Transverse colon (tissue), 4 donors: ENCODE measurements at regions not wholly inside any gene's neighbourhood (a gene's known extent, or its start where the extent isn't known, plus 50 kb on each side); places are given as distances from the start of the nearest gene placed in this dataset.
A peak's percentile ranks its signal among the peaks of the same experiment; 100 is the strongest.
"Not testable (repeated sequence)": the region's sequence is repeated elsewhere in the genome, so short reads cannot be mapped to it uniquely, and the experiment has no call there.

ENCODE experiments used
- DNase-seq: peaks from one replicate; pipeline ENCODE4 v3.0.0-alpha.2; 2019
- H3K27ac ChIP-seq, 4 donors: fragments of 200-600 bp; sonication (generic); 2 replicates each; pipeline ENCODE4 v1.5.1; 2016 to 2018; ENCODE audit warnings: inconsistent platforms in 4 of 4
- H3K27me3 ChIP-seq: fragments of 200-600 bp; sonication (generic); 2 replicates; pipeline ENCODE4 v1.5.1; 2017; ENCODE audit warnings: inconsistent platforms
- H3K36me3 ChIP-seq, 4 donors: fragments of 200-600 bp; sonication (generic); 2 replicates each; pipeline ENCODE4 v1.5.1; 2017 to 2019; ENCODE audit warnings: inconsistent platforms in 4 of 4
- H3K4me1 ChIP-seq, 4 donors: fragments of 200-600 bp; sonication (generic); 2 replicates each; pipeline ENCODE4 v1.5.1; 2017 to 2020; ENCODE audit warnings: inconsistent platforms in 4 of 4
- H3K4me3 ChIP-seq, 4 donors: fragments of 200-600 bp; sonication (generic); 1 replicate in 1 of 4; 2 replicates in 3 of 4; pipeline versions ENCODE4 v1.5.1 to v1.6.1; 2017 to 2019; ENCODE audit warnings: inconsistent platforms in 4 of 4
- H3K9me3 ChIP-seq, 2 donors: fragments of 200-600 bp; sonication (generic); 2 replicates each; pipeline ENCODE4 v1.5.1; 2017 to 2019; ENCODE audit warnings: inconsistent platforms in 2 of 2
- EP300 ChIP-seq: sonication (generic); formaldehyde crosslinking; IDR thresholded peaks from one replicate; pipeline ENCODE4 v1.6.1; 2017; ENCODE audit warnings: antibody characterized with exemption, low read depth
- POLR2A ChIP-seq: fragments of 450-650 bp; IDR thresholded peaks from one replicate; pipeline ENCODE4 v1.6.1; 2016; ENCODE audit warnings: antibody characterized with exemption, mild to moderate bottlenecking, moderate library complexity
- POLR2AphosphoS5 ChIP-seq, 3 donors: sonication (generic); formaldehyde crosslinking; IDR thresholded peaks; one replicate each; pipeline ENCODE4 v1.6.1; 2016; ENCODE audit warnings: antibody characterized with exemption in 3 of 3
- WGBS, 2 donors: methylation state at CpG; one replicate each; pipeline ENCODE4 v1.1.5; 2018; ENCODE audit warnings: low coverage in 1 of 2; 5-methylcytosine and 5-hydroxymethylcytosine counted together
- in situ Hi-C, 4 donors: fragments of 200-750 bp; cut with MboI; loops; one replicate each; pipeline versions ENCODE4 v1.15.0 to v1.15.1; 2017; ENCODE audit warnings: low sequenced_read_pairs in 3 of 4, low pct_ligation_motif_present in 1 of 4, low pct_unique_long_range_greater_than_20kb in 1 of 4
- intact Hi-C: fragments of 100-400 bp; cut with DNase I; formaldehyde crosslinking; loops from one replicate; pipeline ENCODE4 v1.15.1; 2023; ENCODE audit warnings: low total_unique reads
- TF ChIP-seq, protein P1 (sequence below), 5 experiments: fragments of 200-600 bp in 3 of 5; fragments of 450-650 bp in 2 of 5; sonication (generic) in 3 of 5; IDR thresholded peaks; 1 replicate in 2 of 5; 2 replicates in 3 of 5; pipeline ENCODE4 v1.5.1; 2016 to 2017; ENCODE audit warnings: antibody characterized with exemption in 5 of 5, inconsistent platforms in 3 of 5, mild to moderate bottlenecking in 2 of 5, moderate library complexity in 1 of 5

DNA sequence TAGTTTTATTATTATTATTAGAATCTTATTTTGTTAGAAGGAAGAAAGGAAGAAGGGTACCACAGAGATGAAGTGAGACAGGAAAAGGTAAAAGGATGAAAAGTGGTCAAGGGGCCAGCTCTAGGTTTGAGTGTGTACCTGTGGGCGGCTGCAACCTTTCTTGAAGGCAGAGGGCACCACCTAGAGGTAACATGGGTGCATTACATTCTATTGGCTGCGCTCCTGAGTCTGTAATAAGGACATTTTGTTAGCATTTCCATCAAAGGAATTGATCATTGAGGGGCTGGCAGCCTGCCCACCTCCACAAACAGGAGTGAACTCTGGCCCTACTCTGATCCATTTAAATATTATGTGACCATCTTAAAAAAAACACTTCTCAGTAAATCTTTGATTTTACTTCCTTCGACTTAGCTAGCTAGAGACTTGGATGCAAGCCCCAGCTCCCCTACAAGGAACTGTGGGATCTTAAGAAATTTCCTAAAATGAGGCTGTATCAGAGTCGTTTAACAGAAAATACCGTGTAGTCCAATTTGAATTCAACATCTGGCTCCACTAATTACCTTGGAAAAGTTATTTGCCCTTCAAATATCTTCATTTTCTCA, 610.4 kb downstream of the IPMK start:
- H3K4me3 ChIP-seq, result no peak overlapping the region
- DNase-seq, result peak; percentile 31
- no peaks in the 10 kb centered on the region for H3K36me3 ChIP-seq
- H3K9me3 ChIP-seq, result no peaks in the 10 kb centered on the region
- in situ Hi-C loops, result no loop called here
- intact Hi-C loops, result no loop called here
- no peak overlapping the region for H3K27ac ChIP-seq
- H3K4me1 ChIP-seq, result no peaks in the 10 kb centered on the region
- no peaks in the 10 kb centered on the region for H3K27me3 ChIP-seq
- WGBS, 2 donors, result 14 to 30% methylated on average over 4 to 5 of the region's 5 CpGs
- TF ChIP-seq POLR2AphosphoS5 (IDR thresholded peaks at IDR 0.05), result no peak
- TF ChIP-seq, protein P1, sequence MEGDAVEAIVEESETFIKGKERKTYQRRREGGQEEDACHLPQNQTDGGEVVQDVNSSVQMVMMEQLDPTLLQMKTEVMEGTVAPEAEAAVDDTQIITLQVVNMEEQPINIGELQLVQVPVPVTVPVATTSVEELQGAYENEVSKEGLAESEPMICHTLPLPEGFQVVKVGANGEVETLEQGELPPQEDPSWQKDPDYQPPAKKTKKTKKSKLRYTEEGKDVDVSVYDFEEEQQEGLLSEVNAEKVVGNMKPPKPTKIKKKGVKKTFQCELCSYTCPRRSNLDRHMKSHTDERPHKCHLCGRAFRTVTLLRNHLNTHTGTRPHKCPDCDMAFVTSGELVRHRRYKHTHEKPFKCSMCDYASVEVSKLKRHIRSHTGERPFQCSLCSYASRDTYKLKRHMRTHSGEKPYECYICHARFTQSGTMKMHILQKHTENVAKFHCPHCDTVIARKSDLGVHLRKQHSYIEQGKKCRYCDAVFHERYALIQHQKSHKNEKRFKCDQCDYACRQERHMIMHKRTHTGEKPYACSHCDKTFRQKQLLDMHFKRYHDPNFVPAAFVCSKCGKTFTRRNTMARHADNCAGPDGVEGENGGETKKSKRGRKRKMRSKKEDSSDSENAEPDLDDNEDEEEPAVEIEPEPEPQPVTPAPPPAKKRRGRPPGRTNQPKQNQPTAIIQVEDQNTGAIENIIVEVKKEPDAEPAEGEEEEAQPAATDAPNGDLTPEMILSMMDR (IDR thresholded peaks at IDR 0.05), result peak; percentile 57 to 76 (median 71)
- no peak for TF ChIP-seq EP300

DNA sequence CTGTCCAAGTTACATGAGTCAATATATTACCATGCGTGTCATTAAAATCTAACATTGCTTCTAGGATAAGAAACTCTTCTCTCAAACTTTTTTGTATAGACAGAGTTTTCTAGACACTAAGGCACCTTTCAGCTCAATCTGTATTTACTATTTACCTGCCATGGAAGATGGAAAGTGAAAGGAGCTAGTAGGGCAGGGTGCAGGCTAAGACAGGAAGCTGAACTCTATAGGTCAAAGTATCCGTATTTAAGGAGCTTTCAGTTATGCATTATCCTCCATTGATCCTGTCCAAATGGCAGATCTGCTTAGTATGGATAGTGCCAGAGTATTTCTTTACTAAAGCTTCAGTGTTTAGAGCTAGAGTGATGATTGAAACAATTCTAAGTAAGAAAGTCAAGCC, 612.8 kb downstream of the IPMK start:
- H3K27ac ChIP-seq, result no peak overlapping the region
- no peaks in the 10 kb centered on the region for H3K27me3 ChIP-seq
- DNase-seq, result no peak
- no peaks in the 10 kb centered on the region for H3K36me3 ChIP-seq
- no peaks in the 10 kb centered on the region for H3K4me1 ChIP-seq
- WGBS, 2 donors, result 61 to 100% methylated on average over 1 to 2 of the region's 2 CpGs
- H3K9me3 ChIP-seq, result no peaks in the 10 kb centered on the region
- TF ChIP-seq POLR2A (no peak), POLR2AphosphoS5 (IDR thresholded peaks at IDR 0.05) (no peak), EP300 (no peak)
- TF ChIP-seq, protein P1 (IDR thresholded peaks at IDR 0.05), result no peak
- no peak overlapping the region for H3K4me3 ChIP-seq
- intact Hi-C loops (no loop called here), in situ Hi-C loops (no loop called here)

DNA sequence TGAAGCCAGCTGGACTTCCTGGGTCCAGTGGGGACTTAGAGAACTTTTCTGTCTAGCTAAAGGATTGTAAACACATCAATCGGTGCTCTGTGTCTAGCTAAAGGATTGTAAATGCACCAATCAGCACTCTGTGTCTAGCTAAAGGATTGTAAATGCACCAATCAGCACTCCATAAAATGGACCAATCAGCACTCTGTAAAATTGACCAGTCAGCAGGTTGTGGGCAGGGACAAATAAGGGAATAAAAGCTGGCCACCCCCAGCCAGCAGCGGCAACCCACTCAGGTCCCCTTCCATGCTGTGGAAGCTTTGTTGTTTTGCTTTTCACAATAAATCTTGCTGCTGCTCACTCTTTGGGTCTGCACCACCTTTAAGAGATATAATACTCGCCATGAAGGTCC, 622.6 kb downstream of the IPMK start:
- H3K9me3 ChIP-seq, intact Hi-C loops, H3K4me3 ChIP-seq, in situ Hi-C loops, H3K27me3 ChIP-seq, DNase-seq, H3K27ac ChIP-seq, H3K36me3 ChIP-seq, H3K4me1 ChIP-seq: not testable (repeated sequence)
- 69 to 71% methylated on average over 1 to 3 of the region's 3 CpGs for WGBS, 2 donors

DNA sequence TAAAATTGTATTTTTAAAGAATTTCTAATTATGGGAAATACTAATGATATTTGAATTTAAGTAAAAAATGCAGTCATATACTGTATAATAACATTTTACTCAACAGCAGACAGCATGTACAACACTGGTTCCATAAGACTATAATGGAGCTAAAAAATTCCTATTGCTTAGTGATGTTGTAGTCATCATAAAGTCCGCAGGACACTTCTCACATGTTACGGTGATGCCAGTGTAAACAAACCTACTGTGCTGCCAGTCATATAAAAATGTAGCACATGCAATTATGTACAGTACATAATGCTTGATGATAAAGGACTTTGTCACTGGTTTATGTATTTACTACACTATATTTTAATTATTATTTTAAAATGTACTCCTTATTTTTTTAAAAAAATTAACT, 629.3 kb downstream of the IPMK start:
- Histone ChIP-seq H3K36me3 (no peaks in the 10 kb centered on the region), H3K9me3 (no peaks in the 10 kb centered on the region), H3K4me3 (no peak overlapping the region), H3K27ac (no peak overlapping the region), H3K27me3 (no peaks in the 10 kb centered on the region), H3K4me1 (no peaks in the 10 kb centered on the region)
- TF ChIP-seq EP300 (no peak), POLR2A (no peak)
- DNase-seq, result no peak
- in situ Hi-C loops (no loop called here), intact Hi-C loops (no loop called here)
- 57 to 81% methylated on average over 2 of the region's 2 CpGs for WGBS, 2 donors

DNA sequence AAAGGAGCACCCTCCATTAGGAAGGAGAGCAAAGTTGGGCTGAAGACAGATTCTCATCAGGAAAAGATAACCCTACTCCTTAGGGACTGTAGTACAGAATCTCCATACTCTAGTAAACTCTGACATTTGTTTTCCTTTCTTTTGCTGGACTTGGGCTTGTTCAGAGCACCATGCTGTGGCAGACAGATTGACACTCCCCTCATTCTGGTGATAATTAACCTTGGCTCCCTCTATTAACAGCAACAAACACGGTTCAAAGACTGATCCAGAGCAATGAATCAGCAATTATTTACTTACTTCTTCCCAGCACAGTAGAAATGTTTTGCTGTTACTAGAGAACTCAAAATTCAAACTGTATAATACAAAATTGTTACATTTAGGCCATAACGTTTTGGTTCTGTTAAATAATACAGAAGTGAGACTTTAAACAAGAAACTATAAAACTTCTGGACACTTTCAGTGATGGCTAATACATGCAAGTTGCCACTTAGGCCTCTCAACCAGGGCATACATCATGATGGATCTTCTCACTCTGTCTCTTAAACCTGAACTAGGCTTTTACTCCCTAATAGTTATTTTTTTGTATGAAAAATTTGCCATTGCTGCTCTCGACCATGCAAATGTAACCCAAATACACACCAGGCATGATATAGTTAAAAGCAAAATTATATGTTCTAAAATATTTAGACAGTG, 639.0 kb downstream of the IPMK start:
- no peaks in the 10 kb centered on the region for H3K36me3 ChIP-seq
- 22 to 34% methylated on average over 3 of the region's 3 CpGs for WGBS, 2 donors
- intact Hi-C loops (no loop called here), in situ Hi-C loops (no loop called here)
- no peaks in the 10 kb centered on the region for H3K27me3 ChIP-seq
- no peaks in the 10 kb centered on the region for H3K9me3 ChIP-seq
- no peak for TF ChIP-seq POLR2AphosphoS5 (IDR thresholded peaks at IDR 0.05)
- TF ChIP-seq POLR2A, result no peak
- TF ChIP-seq, protein P1 (IDR thresholded peaks at IDR 0.05), result no peak
- TF ChIP-seq EP300, result no peak
- no peak overlapping the region for H3K27ac ChIP-seq
- no peaks in the 10 kb centered on the region for H3K4me1 ChIP-seq
- no peak overlapping the region for H3K4me3 ChIP-seq
- DNase-seq, result no peak
